Bronchial epithelial cell (primary cell): ENCODE measurements at regions not wholly inside any gene's neighbourhood (a gene's known extent, or its start where the extent isn't known, plus 50 kb on each side); places are given as distances from the start of the nearest gene placed in this dataset.

Experiments
- DNase-seq: peaks from one replicate; pipeline ENCODE4 v3.0.0-alpha.2; 2010; ENCODE audit warnings: low read depth
- FAIRE-seq: peaks from 2 replicates; lab custom pipeline; 2011; peaks lifted over from hg19 to GRCh38; lab: Jason Lieb, UNC
- H3K27me3 ChIP-seq: 2 replicates; pipeline ENCODE4 v1.5.1; 2011; ENCODE audit warnings: low read length; ENCODE audit not compliant: control insufficient read depth, insufficient read depth
- H3K36me3 ChIP-seq: 2 replicates; pipeline ENCODE4 v1.5.1; 2011; ENCODE audit warnings: low read length; ENCODE audit not compliant: control insufficient read depth, insufficient read depth
- H3K4me3 ChIP-seq: 2 replicates; pipeline ENCODE4 v1.5.1; 2011; ENCODE audit warnings: mild to moderate bottlenecking, low read depth, low read length, control low read depth
- TF ChIP-seq, protein P1 (sequence below): IDR thresholded peaks from 2 replicates; pipeline ENCODE4 v1.5.1; 2011; ENCODE audit warnings: mild to moderate bottlenecking, moderate library complexity, low read length, control low read depth, inconsistent platforms; ENCODE audit not compliant: insufficient read depth, severe bottlenecking

DNA sequence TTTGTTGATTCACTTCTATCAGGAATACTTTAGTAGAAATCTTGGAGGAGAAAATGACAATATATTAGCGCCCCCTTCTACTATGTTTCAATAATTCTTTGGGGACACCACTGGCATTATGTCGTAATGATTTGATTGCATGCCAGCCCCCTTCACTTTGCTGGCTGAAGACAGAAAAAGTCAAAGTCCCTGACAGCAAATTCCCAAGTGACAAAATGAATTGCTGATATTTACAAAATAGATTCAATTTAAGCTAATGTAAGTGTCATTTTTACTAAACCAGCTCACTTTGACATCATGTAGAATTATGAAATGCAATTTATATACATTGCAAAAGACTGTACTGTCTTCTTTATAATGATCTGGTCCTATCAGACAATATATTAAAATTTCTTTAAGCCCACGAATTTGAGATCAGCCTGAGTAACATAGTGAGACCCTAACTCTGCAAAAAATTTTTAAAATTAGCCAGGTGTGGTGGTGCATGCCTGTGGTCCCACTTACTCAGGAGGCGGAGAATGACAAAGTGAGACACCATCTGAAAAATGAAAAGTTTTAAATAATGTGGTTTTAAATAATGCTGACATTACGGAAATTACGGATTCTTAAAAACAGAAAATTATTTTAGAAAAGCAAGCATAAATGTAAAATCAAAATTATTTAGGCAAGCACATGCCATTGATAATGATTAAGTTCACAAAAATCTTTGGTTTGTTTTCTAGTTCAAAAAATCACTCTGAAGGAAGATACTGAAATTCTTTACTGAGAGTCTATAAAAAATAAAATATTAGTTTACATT is 520.1 kb upstream of the PKDCC start:
- FAIRE-seq, result no peak

DNA sequence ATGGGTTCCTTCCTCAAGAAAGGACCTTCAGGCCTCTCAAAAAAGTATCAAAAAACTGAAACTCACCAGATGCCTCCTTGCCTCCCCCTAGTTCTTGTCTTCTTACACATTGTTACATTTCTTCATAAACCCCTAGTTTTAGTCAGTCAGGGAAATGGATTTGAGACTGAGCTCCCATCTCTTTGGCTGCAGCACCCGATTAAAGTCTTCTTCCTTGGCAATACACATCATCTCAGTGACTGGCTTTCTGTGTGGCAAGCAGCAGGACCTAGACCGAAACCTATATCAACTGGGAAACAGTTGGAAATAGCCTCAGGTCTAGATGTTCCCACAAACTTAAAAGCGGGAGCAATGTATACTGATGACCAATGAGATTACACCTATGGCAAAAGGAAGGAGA is 512.2 kb upstream of the PKDCC start:
- FAIRE-seq (no peak), DNase-seq (no peak)
- no peak overlapping the region for H3K4me3 ChIP-seq
- no peaks in the 10 kb centered on the region for H3K27me3 ChIP-seq
- TF ChIP-seq, protein P1, sequence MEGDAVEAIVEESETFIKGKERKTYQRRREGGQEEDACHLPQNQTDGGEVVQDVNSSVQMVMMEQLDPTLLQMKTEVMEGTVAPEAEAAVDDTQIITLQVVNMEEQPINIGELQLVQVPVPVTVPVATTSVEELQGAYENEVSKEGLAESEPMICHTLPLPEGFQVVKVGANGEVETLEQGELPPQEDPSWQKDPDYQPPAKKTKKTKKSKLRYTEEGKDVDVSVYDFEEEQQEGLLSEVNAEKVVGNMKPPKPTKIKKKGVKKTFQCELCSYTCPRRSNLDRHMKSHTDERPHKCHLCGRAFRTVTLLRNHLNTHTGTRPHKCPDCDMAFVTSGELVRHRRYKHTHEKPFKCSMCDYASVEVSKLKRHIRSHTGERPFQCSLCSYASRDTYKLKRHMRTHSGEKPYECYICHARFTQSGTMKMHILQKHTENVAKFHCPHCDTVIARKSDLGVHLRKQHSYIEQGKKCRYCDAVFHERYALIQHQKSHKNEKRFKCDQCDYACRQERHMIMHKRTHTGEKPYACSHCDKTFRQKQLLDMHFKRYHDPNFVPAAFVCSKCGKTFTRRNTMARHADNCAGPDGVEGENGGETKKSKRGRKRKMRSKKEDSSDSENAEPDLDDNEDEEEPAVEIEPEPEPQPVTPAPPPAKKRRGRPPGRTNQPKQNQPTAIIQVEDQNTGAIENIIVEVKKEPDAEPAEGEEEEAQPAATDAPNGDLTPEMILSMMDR, result no peak
- no peaks in the 10 kb centered on the region for H3K36me3 ChIP-seq

More for the DNA sequence above, 520.1 kb upstream of the PKDCC start:
- Histone ChIP-seq H3K27me3 (no peaks in the 10 kb centered on the region), H3K4me3 (no peak overlapping the region), H3K36me3 (no peaks in the 10 kb centered on the region)
- TF ChIP-seq, protein P1, result no peak
- DNase-seq, result no peak

DNA sequence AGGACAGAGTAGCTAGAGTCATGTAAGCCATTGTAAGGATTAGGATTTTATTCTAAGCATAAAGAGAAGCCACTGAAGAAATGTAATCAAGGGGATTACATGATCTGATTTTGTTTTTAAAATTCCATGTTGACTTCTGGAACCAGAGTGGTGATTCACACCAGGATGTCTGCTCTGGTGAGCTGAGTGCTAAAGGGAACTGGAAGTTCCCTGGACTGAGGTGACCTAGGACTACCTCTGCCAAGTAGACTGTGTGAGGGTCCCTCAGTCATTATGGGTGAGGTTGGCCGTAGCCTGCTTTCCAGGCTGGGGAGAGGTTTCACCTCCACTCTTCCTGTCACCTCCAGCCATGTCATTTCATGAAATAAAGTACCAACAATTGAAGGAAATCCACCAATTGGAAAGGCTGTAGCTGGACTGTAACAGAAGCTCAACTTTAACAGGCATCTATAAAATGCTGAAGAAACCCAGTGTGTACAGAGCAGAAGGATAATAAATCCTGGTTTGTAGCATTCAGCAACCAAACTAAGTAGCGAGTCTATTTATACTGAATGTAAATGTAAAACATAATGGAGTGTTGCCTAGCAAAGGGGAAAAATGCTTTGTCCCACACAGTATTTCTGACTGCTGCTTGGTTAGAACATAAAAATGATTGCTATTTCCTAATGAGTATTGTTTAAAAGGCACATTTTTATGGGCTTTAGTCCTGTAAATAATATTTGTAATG is 507.4 kb upstream of the PKDCC start:
- Histone ChIP-seq H3K36me3 (no peaks in the 10 kb centered on the region), H3K27me3 (no peaks in the 10 kb centered on the region), H3K4me3 (no peak overlapping the region)
- DNase-seq (no peak), FAIRE-seq (no peak)
- TF ChIP-seq, protein P1, result no peak

DNA sequence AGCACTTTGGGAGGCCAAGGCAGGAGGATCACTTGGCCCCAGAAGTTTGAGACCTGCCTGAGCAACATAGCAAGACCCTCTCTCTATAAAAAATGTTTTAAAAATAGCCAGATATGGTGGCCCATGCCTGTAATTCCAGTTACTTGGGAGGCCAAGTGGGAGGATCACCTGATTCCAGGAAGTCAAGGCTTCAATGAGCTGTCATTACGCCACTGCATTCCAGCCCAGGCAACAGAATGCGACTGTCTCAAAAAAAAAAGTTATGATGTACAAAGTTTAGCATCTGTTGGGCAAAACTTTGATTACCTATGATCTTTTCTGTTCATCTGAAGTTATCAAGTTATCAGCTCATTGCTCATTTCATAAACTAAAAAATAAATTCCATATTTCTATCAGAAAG is 504.1 kb upstream of the PKDCC start:
- TF ChIP-seq, protein P1, result no peak
- no peak for FAIRE-seq

DNA sequence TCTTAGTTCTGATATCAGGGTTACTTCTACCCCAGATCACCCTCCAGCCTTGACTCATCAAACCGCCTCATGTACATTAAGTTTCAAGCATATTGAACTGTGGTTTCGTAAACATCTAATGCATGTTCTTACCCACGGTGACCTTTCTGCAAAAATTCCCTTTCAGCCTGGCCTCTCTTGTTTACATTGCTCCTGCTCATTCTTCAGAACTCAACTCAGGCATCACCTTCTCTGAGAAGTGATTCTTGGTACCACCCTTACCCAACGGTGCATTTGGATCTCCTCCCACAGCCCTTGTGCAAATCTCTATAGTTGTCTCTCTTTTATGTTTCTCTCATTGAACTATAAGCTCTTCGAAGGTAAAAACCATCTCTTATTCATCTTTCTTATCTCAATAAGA is 503.1 kb upstream of the PKDCC start:
- Histone ChIP-seq H3K36me3 (no peaks in the 10 kb centered on the region), H3K27me3 (no peaks in the 10 kb centered on the region), H3K4me3 (no peak overlapping the region)
- no peak for DNase-seq
- no peak for FAIRE-seq
- TF ChIP-seq, protein P1, result no peak

More for the DNA sequence above, 504.1 kb upstream of the PKDCC start:
- DNase-seq, result no peak
- H3K27me3 ChIP-seq, result no peaks in the 10 kb centered on the region
- H3K36me3 ChIP-seq, result no peaks in the 10 kb centered on the region
- H3K4me3 ChIP-seq, result no peak overlapping the region
